ENCODE measurements at regions not wholly inside any gene's neighbourhood (a gene's known extent, or its start where the extent isn't known, plus 50 kb on each side); places are given as distances from the start of the nearest gene placed in this dataset.
"Not testable (repeated sequence)": the region's sequence is repeated elsewhere in the genome, so short reads cannot be mapped to it uniquely, and the experiment has no call there.

DNA sequence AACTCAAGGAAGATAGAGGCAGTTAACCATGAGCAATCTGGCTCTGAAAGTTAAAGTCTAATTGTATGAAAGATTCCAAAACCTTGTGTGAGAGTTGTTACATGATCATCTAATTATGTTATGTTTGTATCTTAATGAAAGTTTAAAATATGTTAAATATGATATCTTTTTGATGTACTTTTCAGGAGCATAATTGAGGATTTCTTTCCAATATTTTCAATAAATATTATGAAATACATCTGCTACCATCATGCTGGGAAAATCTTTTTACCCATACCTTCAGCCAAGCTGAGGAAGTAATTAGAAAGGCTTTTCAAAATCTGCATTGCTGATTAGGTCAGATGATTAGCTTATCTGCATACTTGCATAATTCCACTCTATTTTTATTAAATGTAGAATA lies 318.4 kb downstream of the KLF12 start:
- no peaks in the 10 kb centered on the region for H3K4me1 Mint-ChIP-seq
- TF ChIP-seq, protein P1, sequence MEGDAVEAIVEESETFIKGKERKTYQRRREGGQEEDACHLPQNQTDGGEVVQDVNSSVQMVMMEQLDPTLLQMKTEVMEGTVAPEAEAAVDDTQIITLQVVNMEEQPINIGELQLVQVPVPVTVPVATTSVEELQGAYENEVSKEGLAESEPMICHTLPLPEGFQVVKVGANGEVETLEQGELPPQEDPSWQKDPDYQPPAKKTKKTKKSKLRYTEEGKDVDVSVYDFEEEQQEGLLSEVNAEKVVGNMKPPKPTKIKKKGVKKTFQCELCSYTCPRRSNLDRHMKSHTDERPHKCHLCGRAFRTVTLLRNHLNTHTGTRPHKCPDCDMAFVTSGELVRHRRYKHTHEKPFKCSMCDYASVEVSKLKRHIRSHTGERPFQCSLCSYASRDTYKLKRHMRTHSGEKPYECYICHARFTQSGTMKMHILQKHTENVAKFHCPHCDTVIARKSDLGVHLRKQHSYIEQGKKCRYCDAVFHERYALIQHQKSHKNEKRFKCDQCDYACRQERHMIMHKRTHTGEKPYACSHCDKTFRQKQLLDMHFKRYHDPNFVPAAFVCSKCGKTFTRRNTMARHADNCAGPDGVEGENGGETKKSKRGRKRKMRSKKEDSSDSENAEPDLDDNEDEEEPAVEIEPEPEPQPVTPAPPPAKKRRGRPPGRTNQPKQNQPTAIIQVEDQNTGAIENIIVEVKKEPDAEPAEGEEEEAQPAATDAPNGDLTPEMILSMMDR (IDR thresholded peaks at IDR 0.05; ENCODE audit: unreplicated experiment in 3 of 3) = no peak
- no peak overlapping the region for H3K27ac Mint-ChIP-seq
- H3K9me3 Mint-ChIP-seq = no peaks in the 10 kb centered on the region
- H3K4me3 Mint-ChIP-seq = no peak overlapping the region
- peaks cover 26% of the 10 kb centered on the region for H3K36me3 Mint-ChIP-seq (ENCODE audit: low read depth)
- no peaks in the 10 kb centered on the region for H3K27me3 Mint-ChIP-seq (ENCODE audit: low read depth)

DNA sequence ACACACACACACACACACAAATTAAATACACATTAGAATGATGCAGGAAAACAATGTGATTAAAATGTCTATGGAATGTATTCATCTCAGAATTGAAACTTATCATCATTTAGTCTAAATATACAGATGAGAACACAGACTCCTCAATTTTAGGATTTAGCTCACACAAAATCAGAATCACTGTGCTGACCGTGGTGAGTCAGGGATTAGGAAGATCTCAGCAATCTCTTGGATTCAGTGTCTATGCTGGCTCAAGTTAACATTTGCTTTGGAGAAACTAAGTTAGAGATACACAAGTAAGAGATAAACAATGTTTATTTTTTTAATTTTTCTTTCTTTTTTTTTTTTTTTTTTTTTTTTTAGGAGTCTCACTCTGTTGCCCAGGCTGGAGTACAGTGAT lies 323.6 kb downstream of the KLF12 start:
- no peak overlapping the region for H3K4me3 Mint-ChIP-seq
- TF ChIP-seq, protein P1 (IDR thresholded peaks at IDR 0.05; ENCODE audit: unreplicated experiment in 3 of 3) = no peak
- H3K27me3 Mint-ChIP-seq (ENCODE audit: low read depth) = no peaks in the 10 kb centered on the region
- H3K27ac Mint-ChIP-seq = no peak overlapping the region
- H3K4me1 Mint-ChIP-seq = no peaks in the 10 kb centered on the region
- no peaks in the 10 kb centered on the region for H3K9me3 Mint-ChIP-seq
- peaks cover 22% of the 10 kb centered on the region for H3K36me3 Mint-ChIP-seq (ENCODE audit: low read depth)

DNA sequence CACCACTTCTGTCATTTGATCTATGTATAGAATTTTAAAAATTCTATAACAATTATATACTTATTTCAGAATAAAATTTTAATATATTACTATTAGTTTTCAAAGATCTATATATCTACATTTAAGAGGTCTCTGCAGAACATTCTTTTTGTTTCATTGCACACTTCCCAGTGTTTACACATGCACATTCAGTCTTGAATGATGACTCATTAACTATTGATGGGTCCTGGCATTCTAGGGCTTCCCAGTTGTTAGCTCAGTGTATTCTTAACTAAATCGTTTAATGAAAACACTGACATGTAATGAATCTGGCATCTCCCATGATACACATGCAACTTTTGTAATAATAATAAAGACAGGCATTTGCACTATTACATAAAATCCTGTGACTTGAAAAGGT lies 324.6 kb downstream of the KLF12 start:
- Mint-ChIP-seq H3K4me1 (no peaks in the 10 kb centered on the region), H3K27ac (no peak overlapping the region), H3K9me3 (no peaks in the 10 kb centered on the region), H3K27me3 (ENCODE audit: low read depth) (no peaks in the 10 kb centered on the region), H3K4me3 (no peak overlapping the region), H3K36me3 (ENCODE audit: low read depth) (peaks cover 22% of the 10 kb centered on the region)
- TF ChIP-seq, protein P1 (IDR thresholded peaks at IDR 0.05; ENCODE audit: unreplicated experiment in 3 of 3) = no peak

DNA sequence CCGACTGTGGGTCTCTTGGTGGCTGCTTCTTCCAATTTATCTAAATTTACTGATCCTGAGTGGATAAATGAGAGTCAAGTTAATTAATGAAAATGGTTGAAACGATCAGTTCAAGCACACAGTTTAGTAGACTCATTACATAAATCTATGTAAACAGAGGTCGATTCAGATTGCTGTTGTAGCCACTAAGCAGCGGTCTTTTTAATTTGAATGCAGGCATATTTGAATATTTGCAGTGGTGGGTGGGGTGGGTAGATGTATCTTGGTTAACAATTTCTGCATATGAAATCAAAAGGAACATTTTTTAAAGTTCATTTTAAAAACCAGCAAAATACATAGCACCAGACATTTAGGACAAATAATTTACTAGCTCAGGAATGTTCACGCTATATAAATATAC lies 325.9 kb downstream of the KLF12 start:
- H3K9me3 Mint-ChIP-seq = no peaks in the 10 kb centered on the region
- no peaks in the 10 kb centered on the region for H3K27me3 Mint-ChIP-seq (ENCODE audit: low read depth)
- no peaks in the 10 kb centered on the region for H3K4me1 Mint-ChIP-seq
- TF ChIP-seq, protein P1 (IDR thresholded peaks at IDR 0.05; ENCODE audit: unreplicated experiment in 3 of 3) = no peak
- no peak overlapping the region for H3K4me3 Mint-ChIP-seq
- H3K36me3 Mint-ChIP-seq (ENCODE audit: low read depth) = peaks cover 22% of the 10 kb centered on the region
- H3K27ac Mint-ChIP-seq = no peak overlapping the region

DNA sequence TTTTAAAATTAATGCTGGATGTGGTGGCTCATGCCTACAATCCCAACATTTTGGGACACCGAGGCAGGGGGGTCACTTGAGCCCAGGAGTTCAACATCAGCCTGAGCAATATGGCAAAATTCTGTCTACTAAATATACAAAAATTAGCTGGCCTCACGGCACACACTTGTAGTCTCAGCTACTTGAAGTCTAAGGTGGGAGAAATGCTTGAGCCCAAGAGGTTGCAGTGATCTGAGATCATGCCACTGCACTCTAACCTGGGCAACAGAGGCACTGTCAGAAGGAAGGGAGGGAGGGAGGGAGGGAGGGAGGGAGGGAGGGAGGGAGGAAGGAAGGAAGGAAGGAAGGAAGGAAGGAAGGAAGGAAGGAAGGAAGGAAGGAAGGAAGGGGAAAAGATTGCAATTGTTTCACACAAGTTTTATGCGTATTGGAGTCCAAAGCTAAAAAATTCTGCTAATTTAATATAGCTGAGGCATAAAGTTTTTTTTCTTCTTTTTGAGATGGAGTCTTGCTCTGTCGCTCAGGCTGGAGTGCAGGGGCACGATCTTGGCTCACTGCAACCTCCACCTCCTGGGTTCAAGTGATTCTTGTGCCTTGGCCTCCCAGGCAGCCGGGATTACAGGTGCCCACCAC lies 328.8 kb downstream of the KLF12 start:
- peaks cover 14% of the 10 kb centered on the region for H3K36me3 Mint-ChIP-seq (ENCODE audit: low read depth)
- H3K9me3 Mint-ChIP-seq; H3K27ac Mint-ChIP-seq; H3K27me3 Mint-ChIP-seq (ENCODE audit: low read depth); H3K4me3 Mint-ChIP-seq; H3K4me1 Mint-ChIP-seq: not testable (repeated sequence)

DNA sequence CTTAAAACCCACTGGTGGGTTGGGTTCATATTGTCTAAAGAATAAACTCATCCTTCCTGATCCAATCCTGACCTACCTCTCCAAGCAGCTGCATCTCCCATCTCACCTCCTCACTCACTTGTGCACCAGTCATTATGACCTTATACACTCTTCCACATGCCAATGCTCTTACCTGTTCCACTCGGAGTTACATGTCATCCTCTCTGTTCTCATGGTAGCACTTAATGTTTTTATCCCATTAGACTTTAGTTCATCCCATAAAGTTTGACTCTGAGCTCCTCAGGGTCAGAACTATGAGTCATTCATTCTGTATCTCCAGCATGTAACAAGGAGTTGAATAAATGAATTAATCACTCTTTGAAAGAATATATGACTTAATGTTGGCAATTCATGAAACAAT lies 330.2 kb downstream of the KLF12 start:
- H3K9me3 Mint-ChIP-seq = no peaks in the 10 kb centered on the region
- no peaks in the 10 kb centered on the region for H3K27me3 Mint-ChIP-seq (ENCODE audit: low read depth)
- no peak overlapping the region for H3K4me3 Mint-ChIP-seq
- TF ChIP-seq, protein P1 (IDR thresholded peaks at IDR 0.05; ENCODE audit: unreplicated experiment in 3 of 3) = no peak
- no peaks in the 10 kb centered on the region for H3K4me1 Mint-ChIP-seq
- peaks cover 16% of the 10 kb centered on the region for H3K36me3 Mint-ChIP-seq (ENCODE audit: low read depth)
- H3K27ac Mint-ChIP-seq = no peak overlapping the region

Measured in nephron (organoid).